Transverse colon (tissue), 4 donors: ENCODE measurements at regions not wholly inside any gene's neighbourhood (a gene's known extent, or its start where the extent isn't known, plus 50 kb on each side); places are given as distances from the start of the nearest gene placed in this dataset.
A peak's percentile ranks its signal among the peaks of the same experiment; 100 is the strongest.

ENCODE experiments used
- DNase-seq: peaks from one replicate; pipeline ENCODE4 v3.0.0-alpha.2; 2019
- H3K27ac ChIP-seq, 4 donors: fragments of 200-600 bp; sonication (generic); 2 replicates each; pipeline ENCODE4 v1.5.1; 2016 to 2018; ENCODE audit warnings: inconsistent platforms in 4 of 4
- H3K27me3 ChIP-seq: fragments of 200-600 bp; sonication (generic); 2 replicates; pipeline ENCODE4 v1.5.1; 2017; ENCODE audit warnings: inconsistent platforms
- H3K36me3 ChIP-seq, 4 donors: fragments of 200-600 bp; sonication (generic); 2 replicates each; pipeline ENCODE4 v1.5.1; 2017 to 2019; ENCODE audit warnings: inconsistent platforms in 4 of 4
- H3K4me1 ChIP-seq, 4 donors: fragments of 200-600 bp; sonication (generic); 2 replicates each; pipeline ENCODE4 v1.5.1; 2017 to 2020; ENCODE audit warnings: inconsistent platforms in 4 of 4
- H3K4me3 ChIP-seq, 4 donors: fragments of 200-600 bp; sonication (generic); 1 replicate in 1 of 4; 2 replicates in 3 of 4; pipeline versions ENCODE4 v1.5.1 to v1.6.1; 2017 to 2019; ENCODE audit warnings: inconsistent platforms in 4 of 4
- H3K9me3 ChIP-seq, 2 donors: fragments of 200-600 bp; sonication (generic); 2 replicates each; pipeline ENCODE4 v1.5.1; 2017 to 2019; ENCODE audit warnings: inconsistent platforms in 2 of 2
- EP300 ChIP-seq: sonication (generic); formaldehyde crosslinking; IDR thresholded peaks from one replicate; pipeline ENCODE4 v1.6.1; 2017; ENCODE audit warnings: antibody characterized with exemption, low read depth
- POLR2A ChIP-seq: fragments of 450-650 bp; IDR thresholded peaks from one replicate; pipeline ENCODE4 v1.6.1; 2016; ENCODE audit warnings: antibody characterized with exemption, mild to moderate bottlenecking, moderate library complexity
- POLR2AphosphoS5 ChIP-seq, 3 donors: sonication (generic); formaldehyde crosslinking; IDR thresholded peaks; one replicate each; pipeline ENCODE4 v1.6.1; 2016; ENCODE audit warnings: antibody characterized with exemption in 3 of 3
- WGBS, 2 donors: methylation state at CpG; one replicate each; pipeline ENCODE4 v1.1.5; 2018; ENCODE audit warnings: low coverage in 1 of 2; 5-methylcytosine and 5-hydroxymethylcytosine counted together
- in situ Hi-C, 4 donors: fragments of 200-750 bp; cut with MboI; loops; one replicate each; pipeline versions ENCODE4 v1.15.0 to v1.15.1; 2017; ENCODE audit warnings: low sequenced_read_pairs in 3 of 4, low pct_ligation_motif_present in 1 of 4, low pct_unique_long_range_greater_than_20kb in 1 of 4
- intact Hi-C: fragments of 100-400 bp; cut with DNase I; formaldehyde crosslinking; loops from one replicate; pipeline ENCODE4 v1.15.1; 2023; ENCODE audit warnings: low total_unique reads
- TF ChIP-seq, protein P1 (sequence below), 5 experiments: fragments of 200-600 bp in 3 of 5; fragments of 450-650 bp in 2 of 5; sonication (generic) in 3 of 5; IDR thresholded peaks; 1 replicate in 2 of 5; 2 replicates in 3 of 5; pipeline ENCODE4 v1.5.1; 2016 to 2017; ENCODE audit warnings: antibody characterized with exemption in 5 of 5, inconsistent platforms in 3 of 5, mild to moderate bottlenecking in 2 of 5, moderate library complexity in 1 of 5

DNA sequence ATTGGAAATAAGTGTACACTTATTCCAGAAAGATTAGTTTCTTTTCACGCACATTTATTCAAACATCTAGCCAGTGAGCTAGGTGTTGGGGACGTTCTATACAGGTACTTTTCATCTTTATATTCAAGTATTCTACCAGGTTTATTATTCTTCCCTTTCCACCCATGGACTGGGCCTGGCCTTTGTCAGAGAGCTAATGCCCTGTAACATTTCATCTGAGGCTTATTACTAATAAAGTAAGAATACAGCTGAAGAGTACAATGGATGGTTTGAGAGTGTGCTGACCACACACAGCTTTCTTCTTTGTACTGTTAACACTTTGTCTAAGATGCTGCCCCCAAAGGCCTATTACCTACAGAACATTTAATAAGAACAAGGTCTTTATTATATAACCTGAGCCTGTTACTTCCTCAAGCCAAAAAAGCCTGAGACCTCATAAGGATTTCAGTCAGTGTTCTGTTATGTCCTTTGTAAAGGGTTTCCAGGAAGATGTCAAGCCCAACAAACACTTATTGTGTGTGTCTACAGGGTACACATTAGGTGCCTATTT, 93.5 kb downstream of the ZNF608 start:
- H3K27ac ChIP-seq: peak overlapping the region in 3 of 4 donors; percentile 81 to 92 (median 81)
- H3K36me3 ChIP-seq: no peaks in the 10 kb centered on the region
- peaks cover 35 to 80% (median 69%) of the 10 kb centered on the region in 4 donors for H3K4me1 ChIP-seq
- 66 to 78% methylated on average over 2 of the region's 2 CpGs for WGBS, 2 donors
- TF ChIP-seq POLR2A (no peak), POLR2AphosphoS5 (IDR thresholded peaks at IDR 0.05) (no peak), EP300 (no peak)
- TF ChIP-seq, protein P1, sequence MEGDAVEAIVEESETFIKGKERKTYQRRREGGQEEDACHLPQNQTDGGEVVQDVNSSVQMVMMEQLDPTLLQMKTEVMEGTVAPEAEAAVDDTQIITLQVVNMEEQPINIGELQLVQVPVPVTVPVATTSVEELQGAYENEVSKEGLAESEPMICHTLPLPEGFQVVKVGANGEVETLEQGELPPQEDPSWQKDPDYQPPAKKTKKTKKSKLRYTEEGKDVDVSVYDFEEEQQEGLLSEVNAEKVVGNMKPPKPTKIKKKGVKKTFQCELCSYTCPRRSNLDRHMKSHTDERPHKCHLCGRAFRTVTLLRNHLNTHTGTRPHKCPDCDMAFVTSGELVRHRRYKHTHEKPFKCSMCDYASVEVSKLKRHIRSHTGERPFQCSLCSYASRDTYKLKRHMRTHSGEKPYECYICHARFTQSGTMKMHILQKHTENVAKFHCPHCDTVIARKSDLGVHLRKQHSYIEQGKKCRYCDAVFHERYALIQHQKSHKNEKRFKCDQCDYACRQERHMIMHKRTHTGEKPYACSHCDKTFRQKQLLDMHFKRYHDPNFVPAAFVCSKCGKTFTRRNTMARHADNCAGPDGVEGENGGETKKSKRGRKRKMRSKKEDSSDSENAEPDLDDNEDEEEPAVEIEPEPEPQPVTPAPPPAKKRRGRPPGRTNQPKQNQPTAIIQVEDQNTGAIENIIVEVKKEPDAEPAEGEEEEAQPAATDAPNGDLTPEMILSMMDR (IDR thresholded peaks at IDR 0.05): no peak
- H3K27me3 ChIP-seq: no peaks in the 10 kb centered on the region
- DNase-seq: no peak
- in situ Hi-C loops (no loop called here), intact Hi-C loops (loop anchor here (5.0 kb wide), 1 partner anchor 94 kb away; the partner anchor contains the start of gene ZNF608)
- H3K9me3 ChIP-seq: no peaks in the 10 kb centered on the region
- no peak overlapping the region for H3K4me3 ChIP-seq

DNA sequence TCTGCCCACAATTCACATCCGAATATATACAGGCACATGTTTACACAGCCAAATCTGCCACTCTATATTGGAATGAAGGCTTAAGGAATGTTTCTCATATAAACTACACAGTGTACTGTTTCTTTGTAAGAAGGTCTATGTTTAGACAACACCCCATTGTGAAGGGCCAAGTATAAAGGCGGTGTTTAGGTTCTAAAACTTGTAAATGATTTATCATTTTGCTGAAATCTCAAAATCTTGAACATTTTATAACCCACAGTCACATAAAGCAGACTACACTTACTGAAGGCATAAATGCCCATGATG, 94.0 kb downstream of the ZNF608 start:
- TF ChIP-seq POLR2A: no peak
- no peak for TF ChIP-seq EP300
- no peak for TF ChIP-seq POLR2AphosphoS5 (IDR thresholded peaks at IDR 0.05)
- TF ChIP-seq, protein P1 (IDR thresholded peaks at IDR 0.05): no peak
- H3K9me3 ChIP-seq: no peaks in the 10 kb centered on the region
- 32 to 44% methylated on average over 2 of the region's 2 CpGs for WGBS, 2 donors
- H3K36me3 ChIP-seq: no peaks in the 10 kb centered on the region
- H3K27ac ChIP-seq: peak overlapping the region; percentile 81 to 92 (median 82)
- in situ Hi-C loops (no loop called here), intact Hi-C loops (loop anchor here (5.0 kb wide), 1 partner anchor 95 kb away; the partner anchor contains the start of gene ZNF608)
- no peaks in the 10 kb centered on the region for H3K27me3 ChIP-seq
- H3K4me3 ChIP-seq: no peak overlapping the region
- DNase-seq: no peak
- H3K4me1 ChIP-seq: peaks cover 35 to 77% (median 69%) of the 10 kb centered on the region in 4 donors

DNA sequence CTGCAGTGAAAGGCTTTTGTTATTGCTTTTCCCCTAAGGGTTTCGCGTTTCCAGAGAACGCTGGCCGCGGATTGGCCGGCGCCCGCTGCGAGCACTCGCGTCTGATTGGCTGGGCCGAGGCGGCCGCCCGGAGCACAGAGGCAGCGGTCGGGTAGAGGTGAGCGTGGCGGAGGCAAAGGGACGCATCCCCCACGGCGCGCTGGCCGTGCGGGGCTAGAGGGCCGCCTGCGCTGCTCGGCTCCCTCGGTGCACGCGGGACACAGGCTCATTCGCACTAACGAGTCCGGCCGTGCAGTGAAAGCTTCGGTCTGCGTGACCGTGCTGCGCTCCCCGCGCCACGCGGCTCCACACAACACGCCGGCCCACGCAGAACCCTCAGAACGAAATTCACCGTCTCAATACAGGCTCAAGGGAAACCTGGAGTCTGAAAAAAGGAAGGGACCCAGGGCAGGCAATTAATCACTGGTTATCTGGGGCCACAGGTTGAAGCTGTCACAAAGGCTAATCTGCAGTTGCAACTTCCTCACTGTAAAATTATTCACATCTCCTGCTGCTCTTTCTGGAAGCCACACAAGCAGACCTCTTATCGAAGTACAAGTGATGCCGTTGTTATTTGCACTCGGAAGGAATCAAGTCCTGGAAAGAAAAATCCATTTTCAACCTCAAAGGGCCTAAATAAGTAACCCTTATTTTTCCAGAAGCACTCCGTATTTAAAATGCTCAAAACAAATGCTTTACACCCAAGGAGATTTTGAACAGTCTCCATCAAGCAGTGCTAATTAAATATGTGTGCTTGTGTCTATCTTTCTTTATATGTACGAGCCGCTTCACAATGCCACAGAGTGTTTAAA, 94.6 kb downstream of the ZNF608 start:
- no peaks in the 10 kb centered on the region for H3K36me3 ChIP-seq
- in situ Hi-C loops (no loop called here), intact Hi-C loops (loop anchor here (5.0 kb wide), 1 partner anchor 95 kb away; the partner anchor contains the start of gene ZNF608)
- no peaks in the 10 kb centered on the region for H3K9me3 ChIP-seq
- whole genome bisulfite sequencing, 2 donors: 5 to 6% methylated on average over 9 to 34 of the region's 54 CpGs
- DNase-seq: peak; percentile 86
- H3K4me1 ChIP-seq: peaks cover 35 to 72% (median 66%) of the 10 kb centered on the region in 4 donors
- TF ChIP-seq POLR2A (peak; percentile 74), POLR2AphosphoS5 (IDR thresholded peaks at IDR 0.05) (peak; percentile 79 to 89 (median 81)), EP300 (no peak)
- TF ChIP-seq, protein P1 (IDR thresholded peaks at IDR 0.05): no peak
- peak overlapping the region; percentile 27 to 61 (median 44) for H3K4me3 ChIP-seq
- no peaks in the 10 kb centered on the region for H3K27me3 ChIP-seq
- H3K27ac ChIP-seq: peak overlapping the region; percentile 81 to 92 (median 82)

DNA sequence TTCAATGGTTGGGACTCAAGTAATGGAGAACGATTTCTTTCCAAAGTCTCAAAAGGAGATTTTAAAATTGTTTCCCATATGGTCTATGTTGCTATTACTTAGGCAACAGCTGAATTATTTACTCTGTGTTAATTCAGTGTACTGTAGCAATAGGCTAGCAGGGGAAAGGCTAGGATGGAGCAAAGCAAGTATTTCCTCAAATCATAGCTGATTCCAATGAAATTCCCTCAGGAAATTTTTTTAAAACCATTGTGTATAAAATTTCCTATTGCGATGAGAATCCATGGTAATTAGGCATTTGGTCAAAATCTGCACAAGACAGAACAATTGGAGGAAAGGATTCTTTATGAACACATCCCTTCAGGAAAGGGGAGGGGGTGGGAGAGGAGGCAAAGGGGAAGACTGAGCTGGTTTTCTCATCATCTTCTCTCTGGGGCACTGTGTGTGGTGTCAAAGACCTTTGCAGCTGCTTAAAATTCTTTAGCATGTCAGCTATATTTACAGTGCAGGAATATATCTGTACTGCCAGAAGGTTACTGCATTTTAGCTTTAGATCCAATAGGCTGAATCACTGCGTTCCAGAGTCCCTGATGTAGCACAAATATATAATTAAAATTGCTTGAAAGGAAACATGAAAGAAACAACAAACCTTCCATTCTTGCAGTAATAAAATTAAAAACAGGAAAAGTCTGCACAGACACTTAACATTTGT, 95.3 kb downstream of the ZNF608 start:
- H3K36me3 ChIP-seq: no peaks in the 10 kb centered on the region
- TF ChIP-seq, protein P1 (IDR thresholded peaks at IDR 0.05): no peak
- TF ChIP-seq EP300 (no peak), POLR2AphosphoS5 (IDR thresholded peaks at IDR 0.05) (no peak), POLR2A (no peak)
- H3K9me3 ChIP-seq: no peaks in the 10 kb centered on the region
- no peak for DNase-seq
- H3K4me3 ChIP-seq: peak overlapping the region in 3 of 4 donors; percentile 32 to 61 (median 55)
- in situ Hi-C loops (no loop called here), intact Hi-C loops (loop anchor here (5.0 kb wide), 1 partner anchor 96 kb away; the partner anchor contains the start of gene ZNF608)
- no peaks in the 10 kb centered on the region for H3K27me3 ChIP-seq
- 20 to 38% methylated on average over 2 to 3 of the region's 3 CpGs for WGBS, 2 donors
- peaks cover 32 to 64% (median 58%) of the 10 kb centered on the region in 4 donors for H3K4me1 ChIP-seq
- H3K27ac ChIP-seq: peak overlapping the region; percentile 81 to 92 (median 82)
